DMS53 treated with DMSO at 0.1 percent for 48 hours (cell line): ENCODE measurements at regions not wholly inside any gene's neighbourhood (a gene's known extent, or its start where the extent isn't known, plus 50 kb on each side); places are given as distances from the start of the nearest gene placed in this dataset.

Source experiments
- DNase-seq: peaks from one replicate; lab custom pipeline; 2025; ENCODE audit not compliant: unreplicated experiment; lab: John Stamatoyannopoulos, UW

- DNase-seq, result no peak
Measured at GRCh38 chr3:72462595-72463011, 385.6 kb downstream of the SHQ1 start.

GRCh38 chr3:72461787-72462186 lies 386.5 kb downstream of the SHQ1 start:
- DNase-seq, result no peak

DNA sequence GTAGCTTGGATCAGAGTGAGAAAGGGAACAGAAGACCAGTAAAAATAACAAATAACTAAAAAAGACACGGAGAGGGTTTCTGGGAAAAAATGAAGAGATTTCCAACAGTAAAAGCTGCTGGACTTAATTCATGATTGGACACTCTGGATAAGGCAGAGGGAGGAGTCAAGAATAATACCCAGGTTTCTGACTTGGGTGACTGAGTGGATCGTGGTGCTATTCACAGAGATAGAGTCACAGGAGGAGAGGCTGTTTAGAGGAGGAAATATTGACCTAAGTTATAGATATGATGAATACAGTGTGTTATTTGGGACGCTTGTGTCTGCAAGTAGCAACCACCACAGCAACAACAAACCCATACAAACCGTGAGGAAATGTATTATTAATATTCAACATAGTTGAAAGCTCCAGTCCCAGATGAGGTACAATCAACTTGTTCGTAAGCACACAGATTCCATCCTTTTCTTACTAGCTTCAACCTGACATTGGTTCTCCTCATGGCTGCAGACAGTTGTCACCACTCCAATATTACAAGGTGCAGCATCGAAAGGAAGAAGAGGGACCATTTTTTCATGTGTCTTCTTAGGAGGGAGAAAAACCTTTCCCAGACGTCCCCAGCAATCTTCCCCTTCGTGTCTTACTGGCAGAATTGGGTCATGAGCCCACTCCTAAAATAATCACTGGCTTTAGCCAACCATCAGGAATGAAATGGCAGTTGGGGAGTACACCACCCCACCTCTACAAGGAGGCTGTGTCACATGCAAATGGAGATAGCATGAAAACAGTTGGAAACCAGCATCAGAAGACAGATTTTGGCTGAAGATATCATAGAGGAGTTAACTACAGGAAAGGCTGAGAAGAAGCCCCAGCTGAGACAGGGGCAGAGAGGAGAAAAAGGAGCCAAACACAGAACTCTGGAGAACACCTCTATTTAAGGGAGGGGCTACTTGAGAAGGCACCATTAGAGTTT lies 387.8 kb downstream of the SHQ1 start:
- DNase-seq, result no peak

- DNase-seq, result no peak
Measured at GRCh38 chr3:72459588-72459987, 388.7 kb downstream of the SHQ1 start.

DNA sequence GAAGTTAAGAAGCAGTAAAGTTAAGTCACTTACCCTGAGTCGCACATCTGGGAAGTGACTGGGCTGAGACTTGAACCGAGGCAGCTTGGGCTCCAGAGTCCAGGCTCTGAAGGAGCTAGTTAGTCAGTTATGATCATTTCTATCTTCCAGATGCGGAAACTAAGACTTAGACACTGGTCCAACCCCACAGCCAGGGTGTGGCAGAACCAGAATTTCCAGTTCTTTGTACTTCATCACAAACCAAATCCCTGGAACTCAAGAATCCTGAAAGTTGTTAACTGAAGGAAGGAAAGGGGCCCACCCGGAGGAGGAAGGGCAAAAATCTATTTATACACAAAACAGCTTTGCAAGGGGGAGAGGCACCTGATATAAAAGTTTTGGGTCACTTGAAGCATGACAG lies 389.9 kb downstream of the SHQ1 start:
- no peak for DNase-seq

DNA sequence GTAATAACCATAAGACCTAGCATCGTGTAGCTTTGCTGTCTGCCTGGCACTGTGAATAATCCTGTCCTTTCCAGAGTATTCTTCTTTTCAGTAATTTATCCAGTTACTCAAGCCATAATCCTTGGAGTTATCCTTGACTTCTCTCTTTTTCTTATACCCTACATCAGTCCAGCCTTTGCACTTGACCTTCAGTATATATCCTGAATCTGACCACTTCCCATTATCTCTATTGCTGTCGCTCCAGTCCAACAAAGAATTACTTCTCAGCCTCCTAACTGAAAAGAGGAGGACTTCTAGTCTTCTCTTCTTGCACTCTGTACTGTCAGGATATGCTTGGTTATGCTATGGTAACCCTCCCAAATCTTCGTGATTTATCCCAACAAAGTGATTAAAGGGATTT lies 393.8 kb downstream of the SHQ1 start:
- no peak for DNase-seq

DNA sequence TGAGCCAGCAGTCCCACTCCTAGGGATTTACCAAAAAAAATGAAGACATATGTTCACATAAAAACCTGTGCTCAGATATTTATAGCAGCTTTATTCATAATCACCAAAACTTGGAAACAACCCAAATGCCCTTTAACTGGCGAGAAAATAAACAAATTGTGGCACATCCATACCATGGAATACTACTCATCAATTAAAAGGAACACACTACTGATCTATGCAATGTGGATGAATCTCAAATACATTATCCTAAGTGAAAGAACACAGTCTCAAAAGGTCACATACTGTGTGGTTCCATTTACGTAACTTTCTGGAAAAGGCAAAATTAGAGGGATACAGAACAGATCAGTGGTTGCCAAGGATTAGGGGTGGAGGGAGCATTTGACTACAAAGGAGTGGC lies 394.5 kb downstream of the SHQ1 start:
- DNase-seq, result no peak

DNA sequence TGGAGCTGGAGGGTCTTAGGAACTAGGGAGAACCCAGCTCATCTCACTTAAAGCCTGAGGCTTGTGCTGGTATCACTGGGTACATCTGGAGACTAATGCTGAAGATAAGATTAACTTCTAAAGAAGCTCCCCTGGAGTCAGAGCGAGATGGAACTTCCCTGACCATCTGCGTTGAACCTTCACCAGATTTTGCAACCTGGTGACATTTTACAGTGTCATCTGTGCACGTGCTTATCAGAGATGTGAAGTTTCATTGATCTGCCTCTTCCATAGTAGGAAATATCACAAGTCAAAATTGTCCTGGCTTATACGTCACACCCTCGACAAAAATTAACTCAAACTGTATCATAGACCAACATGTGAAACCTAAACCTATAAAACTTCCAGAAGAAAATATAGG lies 395.5 kb downstream of the SHQ1 start:
- no peak for DNase-seq

GRCh38 chr3:72451841-72452240 lies 396.4 kb downstream of the SHQ1 start:
- no peak for DNase-seq

GRCh38 chr3:72449551-72449950 lies 398.7 kb downstream of the SHQ1 start:
- DNase-seq, result no peak

DNA sequence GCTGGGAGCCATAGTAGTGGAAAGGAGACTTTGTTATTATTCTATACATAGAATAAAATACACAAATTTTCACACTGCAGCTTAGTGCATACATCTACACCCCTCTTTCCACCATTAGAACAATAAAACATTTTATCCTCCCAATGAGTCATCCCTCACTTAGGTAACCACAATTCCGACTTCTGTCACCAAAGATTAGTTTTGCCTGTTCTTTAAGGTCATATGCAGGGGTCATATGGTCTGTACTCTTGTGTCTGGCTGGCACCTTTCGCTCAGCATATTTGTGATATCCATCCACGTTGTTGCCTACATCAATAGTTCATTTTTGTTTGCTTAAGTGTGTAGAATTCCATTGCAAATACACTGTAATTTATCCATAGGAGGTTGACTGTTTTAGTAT lies 399.4 kb downstream of the SHQ1 start:
- DNase-seq, result no peak

DNA sequence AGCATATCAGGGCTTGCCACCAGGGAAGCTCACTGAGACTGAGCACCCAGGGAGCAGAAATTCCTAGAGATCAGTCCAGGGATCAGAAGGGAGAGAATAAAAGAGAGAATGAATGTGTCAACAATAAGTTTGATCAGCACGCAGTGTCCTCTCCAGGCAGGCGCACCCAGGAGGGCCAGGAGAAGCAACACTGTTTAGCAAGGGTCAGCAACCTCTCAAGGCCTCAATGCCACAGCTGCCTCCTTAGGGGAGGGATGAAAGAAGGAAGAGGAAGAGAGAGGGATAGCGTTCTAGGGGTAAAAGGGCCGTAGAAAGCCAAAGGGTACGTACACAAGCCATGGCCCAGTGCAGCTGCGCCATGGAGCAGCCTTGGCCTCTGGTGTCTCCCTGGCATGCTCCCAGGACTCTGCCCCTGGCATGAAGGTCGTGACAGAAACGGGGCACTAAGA lies 399.8 kb downstream of the SHQ1 start:
- no peak for DNase-seq

GRCh38 chr3:72447059-72447946 lies 400.9 kb downstream of the SHQ1 start:
- DNase-seq, result peak; percentile 28

- no peak for DNase-seq
Measured at GRCh38 chr3:72446218-72447058, 401.8 kb downstream of the SHQ1 start, which contains the start of gene RYBP. RYBP (minus strand) TSS chr3:72446621.

DNA sequence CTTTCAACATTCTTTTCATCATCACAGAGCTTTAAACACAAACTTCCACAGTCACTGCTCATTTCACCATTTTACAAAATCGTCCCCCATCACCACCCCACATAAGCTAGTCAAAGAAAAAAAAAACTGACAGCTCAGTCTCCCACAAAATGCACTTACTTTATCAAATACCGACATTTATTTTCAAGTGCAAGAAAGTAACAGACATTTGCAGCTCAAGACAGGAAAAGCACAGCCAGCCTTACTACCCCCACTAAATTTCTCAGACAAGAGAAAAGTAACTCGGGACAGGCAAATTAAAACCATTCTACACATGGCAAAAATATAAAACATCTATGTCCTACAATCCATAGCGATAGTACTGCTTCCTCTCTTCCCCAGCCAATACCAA lies 402.4 kb downstream of the SHQ1 start:
- no peak for DNase-seq

DNA sequence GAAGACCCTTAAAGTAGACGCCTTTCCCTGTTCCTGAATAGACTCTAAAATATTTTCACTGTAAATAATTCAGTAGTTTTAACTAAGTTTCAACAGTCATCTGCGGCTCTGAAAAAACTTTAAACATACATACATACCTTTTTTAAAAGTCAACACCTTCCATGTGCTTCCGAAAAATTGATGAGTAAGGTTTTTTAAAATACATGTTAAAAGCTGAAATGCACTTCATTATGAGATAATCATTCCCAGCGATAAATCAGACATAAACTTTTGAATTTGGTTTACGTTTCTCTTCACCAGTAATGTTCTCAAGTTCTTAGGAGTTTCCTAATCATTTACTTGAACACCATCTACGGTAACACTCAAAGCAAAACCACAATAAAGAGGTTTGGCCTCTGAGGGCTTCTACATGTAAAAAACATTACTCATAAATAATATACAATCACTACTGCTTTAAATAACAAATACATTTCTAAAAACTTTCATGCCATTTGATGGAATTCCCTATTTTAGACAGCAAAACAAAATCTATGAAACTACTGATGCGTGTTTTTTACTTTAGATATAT lies 403.5 kb downstream of the SHQ1 start:
- DNase-seq, result no peak

GRCh38 chr3:72442759-72443158 lies 405.5 kb downstream of the SHQ1 start:
- DNase-seq, result no peak

- DNase-seq, result no peak
Measured at GRCh38 chr3:72441284-72441994, 406.8 kb downstream of the SHQ1 start.

DNA sequence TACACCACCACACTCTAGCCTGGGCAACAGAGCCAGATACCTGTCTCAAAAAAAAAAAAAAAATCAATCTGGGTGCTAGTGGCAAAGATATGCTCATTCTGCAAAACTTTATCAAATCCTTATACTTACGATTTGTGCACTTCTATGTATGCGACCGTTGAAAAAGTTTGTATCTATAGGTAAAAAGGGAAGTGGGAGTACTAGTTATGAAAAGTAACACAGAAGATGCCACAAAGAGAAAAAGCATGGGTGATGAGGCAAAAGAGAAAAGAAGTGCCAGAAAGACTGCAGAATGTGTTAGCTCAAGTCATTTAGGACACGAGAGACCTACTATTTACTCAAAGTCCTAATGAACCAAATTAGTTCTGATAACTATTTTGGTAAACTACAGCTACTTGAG lies 407.8 kb downstream of the SHQ1 start:
- no peak for DNase-seq
